Thyroid gland (tissue), 4 donors: ENCODE measurements at regions not wholly inside any gene's neighbourhood (a gene's known extent, or its start where the extent isn't known, plus 50 kb on each side); places are given as distances from the start of the nearest gene placed in this dataset.

Source experiments
- DNase-seq, 2 donors: peaks; one replicate each; pipeline ENCODE4 v3.0.0-alpha.2; 2019
- H3K27ac ChIP-seq, 3 donors: fragments of 200-600 bp; sonication (generic); 1 replicate in 2 of 3; 2 replicates in 1 of 3; pipeline ENCODE4 v1.5.1; 2016 to 2019; ENCODE audit warnings: mild to moderate bottlenecking in 1 of 3, moderate library complexity in 1 of 3
- H3K27me3 ChIP-seq: fragments of 200-600 bp; sonication (generic); one replicate; pipeline ENCODE4 v1.5.1; 2019
- H3K36me3 ChIP-seq, 2 donors: fragments of 200-600 bp; sonication (generic); one replicate each; pipeline ENCODE4 v1.5.1; 2016 to 2019
- H3K4me1 ChIP-seq, 2 donors: fragments of 200-600 bp; sonication (generic); one replicate each; pipeline ENCODE4 v1.5.1; 2017 to 2019
- H3K4me3 ChIP-seq, 3 donors: fragments of 200-600 bp; sonication (generic); replicated peaks in 1 of 3; 1 replicate in 2 of 3; 2 replicates in 1 of 3; pipeline ENCODE4 v1.5.1; 2016; ENCODE audit warnings: mild to moderate bottlenecking in 1 of 3
- H3K9me3 ChIP-seq: fragments of 200-600 bp; sonication (generic); one replicate; pipeline ENCODE4 v1.5.1; 2017
- POLR2A ChIP-seq, 2 donors: fragments of 450-650 bp; IDR thresholded peaks; one replicate each; pipeline ENCODE4 v1.6.1; 2017; ENCODE audit warnings: antibody characterized with exemption in 2 of 2, mild to moderate bottlenecking in 2 of 2, moderate library complexity in 1 of 2
- WGBS, 2 donors: methylation state at CpG; one replicate each; pipeline ENCODE4 v1.1.5; 2017; 5-methylcytosine and 5-hydroxymethylcytosine counted together
- intact Hi-C: fragments of 100-400 bp; cut with DNase I; formaldehyde crosslinking; loops from one replicate; pipeline ENCODE4 v1.15.1; 2023
- TF ChIP-seq, protein P1 (sequence below), 6 experiments: fragments of 200-600 bp in 3 of 6; fragments of 450-650 bp in 3 of 6; sonication (generic) in 3 of 6; IDR thresholded peaks; one replicate each; pipeline ENCODE4 v1.5.1; 2016 to 2019; ENCODE audit warnings: antibody characterized with exemption in 6 of 6, mild to moderate bottlenecking in 2 of 6, inconsistent platforms in 1 of 6, moderate library complexity in 1 of 6

DNA sequence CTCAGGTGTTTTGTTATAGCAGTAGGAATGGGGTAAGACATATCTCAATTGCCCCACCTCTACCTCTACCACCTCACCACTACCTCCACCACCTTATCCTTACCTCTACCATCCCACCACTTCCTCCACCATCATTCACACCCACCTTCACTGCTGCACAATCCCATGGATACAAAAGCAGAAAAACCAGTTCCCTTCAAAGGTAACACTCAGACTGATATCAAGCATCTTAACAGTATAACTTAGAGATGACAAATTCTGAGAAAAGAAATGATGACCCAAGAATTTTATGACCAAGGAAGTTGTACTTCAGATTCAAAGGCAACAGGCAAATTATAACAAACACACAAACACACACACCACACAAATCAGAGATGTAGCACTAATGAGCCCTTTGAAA, 189.4 kb downstream of the NUAK1 start:
- H3K27me3 ChIP-seq, result no peaks in the 10 kb centered on the region
- no peak for TF ChIP-seq POLR2A (IDR thresholded peaks at IDR 0.05)
- TF ChIP-seq, protein P1, sequence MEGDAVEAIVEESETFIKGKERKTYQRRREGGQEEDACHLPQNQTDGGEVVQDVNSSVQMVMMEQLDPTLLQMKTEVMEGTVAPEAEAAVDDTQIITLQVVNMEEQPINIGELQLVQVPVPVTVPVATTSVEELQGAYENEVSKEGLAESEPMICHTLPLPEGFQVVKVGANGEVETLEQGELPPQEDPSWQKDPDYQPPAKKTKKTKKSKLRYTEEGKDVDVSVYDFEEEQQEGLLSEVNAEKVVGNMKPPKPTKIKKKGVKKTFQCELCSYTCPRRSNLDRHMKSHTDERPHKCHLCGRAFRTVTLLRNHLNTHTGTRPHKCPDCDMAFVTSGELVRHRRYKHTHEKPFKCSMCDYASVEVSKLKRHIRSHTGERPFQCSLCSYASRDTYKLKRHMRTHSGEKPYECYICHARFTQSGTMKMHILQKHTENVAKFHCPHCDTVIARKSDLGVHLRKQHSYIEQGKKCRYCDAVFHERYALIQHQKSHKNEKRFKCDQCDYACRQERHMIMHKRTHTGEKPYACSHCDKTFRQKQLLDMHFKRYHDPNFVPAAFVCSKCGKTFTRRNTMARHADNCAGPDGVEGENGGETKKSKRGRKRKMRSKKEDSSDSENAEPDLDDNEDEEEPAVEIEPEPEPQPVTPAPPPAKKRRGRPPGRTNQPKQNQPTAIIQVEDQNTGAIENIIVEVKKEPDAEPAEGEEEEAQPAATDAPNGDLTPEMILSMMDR (IDR thresholded peaks at IDR 0.05), result no peak

DNA sequence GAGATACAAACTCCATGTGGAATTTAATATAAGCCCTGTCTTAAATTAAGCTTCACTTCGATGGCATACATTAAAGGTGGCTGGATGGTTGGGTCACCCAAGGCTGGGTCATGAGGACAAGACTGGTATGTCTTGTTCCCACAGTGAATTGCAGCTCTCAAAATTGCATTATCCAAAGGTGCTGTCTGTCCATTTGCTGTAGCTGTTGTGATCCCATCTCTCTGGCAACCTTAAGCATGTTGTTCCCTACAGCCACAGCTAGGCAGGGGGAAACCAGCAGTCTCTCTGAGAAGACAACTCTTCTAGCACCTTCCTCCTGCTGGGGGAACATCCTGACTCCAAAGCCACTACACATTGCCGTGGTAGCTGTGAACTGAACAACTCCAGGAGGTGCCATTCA, 187.0 kb downstream of the NUAK1 start:
- Histone ChIP-seq H3K36me3 (no peaks in the 10 kb centered on the region), H3K9me3 (no peaks in the 10 kb centered on the region), H3K27me3 (no peaks in the 10 kb centered on the region), H3K4me3 (no peak overlapping the region), H3K27ac (no peak overlapping the region), H3K4me1 (no peaks in the 10 kb centered on the region)
- WGBS, 2 donors, result 65 to 70% methylated on average over 2 of the region's 2 CpGs
- DNase-seq, result no peak
- intact Hi-C loops, result no loop called here
- TF ChIP-seq, protein P1 (IDR thresholded peaks at IDR 0.05), result no peak
- TF ChIP-seq POLR2A (IDR thresholded peaks at IDR 0.05), result no peak

More for the DNA sequence above, 189.4 kb downstream of the NUAK1 start:
- Histone ChIP-seq H3K4me3 (no peak overlapping the region), H3K27ac (no peak overlapping the region), H3K9me3 (no peaks in the 10 kb centered on the region), H3K4me1 (no peaks in the 10 kb centered on the region), H3K36me3 (no peaks in the 10 kb centered on the region)
- intact Hi-C loops, result no loop called here
- DNase-seq, result no peak

DNA sequence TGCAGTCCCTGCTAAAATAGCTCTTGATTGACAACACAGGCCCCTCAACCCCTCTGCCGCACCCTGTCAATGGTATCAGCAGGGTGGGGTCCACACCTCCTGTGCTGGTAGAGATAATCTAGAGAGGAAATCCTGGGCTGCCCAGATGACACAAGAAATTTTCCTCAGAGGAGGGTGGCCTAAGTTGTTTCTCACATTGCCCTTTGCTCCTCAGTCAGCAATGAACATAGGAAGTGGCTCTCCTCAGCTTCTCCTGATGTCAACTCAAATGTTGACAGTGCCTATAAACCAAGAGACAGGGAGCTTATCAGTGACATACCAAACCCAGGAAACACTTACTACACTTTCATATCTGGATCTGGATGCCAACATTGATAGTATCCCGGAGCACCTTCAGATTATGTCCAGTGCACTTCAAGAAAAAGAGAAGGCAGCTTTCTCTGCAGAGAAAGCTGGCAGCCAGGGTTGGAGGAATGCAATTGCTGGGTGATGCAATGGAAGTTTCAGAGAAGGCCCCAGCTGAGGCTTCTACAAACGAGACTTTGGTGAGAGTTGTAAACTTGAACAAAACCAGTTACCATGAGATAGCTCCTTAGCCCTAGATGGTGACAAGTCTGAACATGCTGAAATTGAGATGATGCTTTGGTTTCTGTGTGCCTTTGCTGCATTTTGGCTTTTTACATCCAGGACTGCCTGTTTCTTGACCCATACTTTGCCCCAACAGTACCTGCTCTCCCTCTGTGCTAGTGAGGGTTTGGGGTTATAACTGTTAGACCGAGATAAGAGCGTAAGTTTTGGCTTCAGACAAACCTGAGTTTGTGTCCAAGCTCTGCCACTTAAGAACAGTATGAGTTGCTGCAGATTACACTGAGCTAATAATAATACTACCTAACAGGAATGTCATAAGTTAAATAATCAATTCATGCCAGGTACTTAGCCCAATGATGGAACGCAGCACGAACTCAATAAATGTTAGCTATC, 183.5 kb downstream of the NUAK1 start:
- Histone ChIP-seq H3K4me3 (no peak overlapping the region), H3K36me3 (no peaks in the 10 kb centered on the region), H3K4me1 (peaks cover under 1 to 10% of the 10 kb centered on the region in 2 donors), H3K27ac (no peak overlapping the region), H3K27me3 (no peaks in the 10 kb centered on the region), H3K9me3 (no peaks in the 10 kb centered on the region)
- WGBS, 2 donors, result 88 to 90% methylated on average over 6 to 7 of the region's 7 CpGs
- intact Hi-C loops, result no loop called here
- no peak for DNase-seq
- TF ChIP-seq POLR2A (IDR thresholded peaks at IDR 0.05), result no peak
- TF ChIP-seq, protein P1 (IDR thresholded peaks at IDR 0.05), result no peak

DNA sequence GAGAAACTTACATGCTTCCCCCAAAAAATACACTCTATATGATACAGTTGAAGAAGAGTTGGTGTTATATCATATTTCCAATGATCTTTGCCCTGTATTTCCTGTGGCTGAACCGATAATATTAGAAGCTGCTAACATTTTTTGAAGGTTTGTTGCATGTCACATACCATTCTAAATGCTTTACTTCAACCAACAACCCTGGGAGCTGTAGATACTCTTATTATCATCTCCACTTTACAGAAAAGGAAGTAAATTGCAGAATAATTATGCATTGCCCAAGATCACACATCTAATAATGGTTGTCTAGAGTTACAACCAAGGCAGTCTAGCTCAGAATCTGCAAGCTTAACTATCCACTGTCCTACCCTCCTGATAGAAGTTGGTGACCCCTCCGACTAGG, 182.8 kb downstream of the NUAK1 start:
- WGBS, 2 donors, result 71 to 89% methylated on average over 2 of the region's 2 CpGs
- no peak for TF ChIP-seq POLR2A (IDR thresholded peaks at IDR 0.05)
- TF ChIP-seq, protein P1 (IDR thresholded peaks at IDR 0.05), result no peak
- H3K36me3 ChIP-seq, result no peaks in the 10 kb centered on the region
- no peak overlapping the region for H3K27ac ChIP-seq
- no peaks in the 10 kb centered on the region for H3K27me3 ChIP-seq
- intact Hi-C loops, result no loop called here
- H3K4me3 ChIP-seq, result no peak overlapping the region
- H3K9me3 ChIP-seq, result no peaks in the 10 kb centered on the region
- no peak for DNase-seq
- peaks cover 8 to 18% of the 10 kb centered on the region in 2 donors for H3K4me1 ChIP-seq
